Neural cell (in vitro differentiated cells): ENCODE measurements at regions not wholly inside any gene's neighbourhood (a gene's known extent, or its start where the extent isn't known, plus 50 kb on each side); places are given as distances from the start of the nearest gene placed in this dataset.

ENCODE experiments used
- POLR2AphosphoS5 ChIP-seq: IDR thresholded peaks from 2 replicates; pipeline ENCODE4 v1.6.1; 2012
- RAD21 ChIP-seq: fragments of 450-650 bp; conservative IDR thresholded peaks from 2 replicates; pipeline ENCODE4 v1.6.1; 2014; ENCODE audit warnings: antibody characterized with exemption, mild to moderate bottlenecking, moderate library complexity
- TAF1 ChIP-seq: IDR thresholded peaks from 2 replicates; pipeline ENCODE4 v1.6.1; 2012; ENCODE audit warnings: low read depth
- TF ChIP-seq, protein P1 (sequence below): fragments of 450-650 bp; IDR thresholded peaks from 2 replicates; pipeline ENCODE4 v1.5.1; 2014; ENCODE audit warnings: antibody characterized with exemption, mild to moderate bottlenecking, moderate library complexity; ENCODE audit not compliant: poor library complexity, severe bottlenecking

DNA sequence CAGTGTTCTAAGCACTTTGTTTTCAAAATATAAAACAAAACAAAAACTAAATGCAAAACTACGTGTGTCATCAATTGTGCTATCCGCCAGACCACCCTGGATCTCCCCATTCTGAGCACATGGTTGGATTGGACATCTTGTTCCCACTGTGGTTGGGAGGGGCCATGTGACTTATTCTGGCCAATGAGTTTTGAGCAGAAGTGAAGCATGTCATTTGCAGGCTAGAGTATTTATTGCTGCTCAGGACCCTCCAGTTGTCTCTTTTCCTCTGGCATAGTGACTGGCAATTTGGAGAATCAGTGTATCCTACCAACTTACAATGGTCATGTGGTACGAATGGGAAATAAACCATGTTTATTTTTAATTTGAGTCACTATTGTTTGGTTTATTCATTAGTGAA is 70.2 kb upstream of the ST8SIA2 start:
- TF ChIP-seq, protein P1, sequence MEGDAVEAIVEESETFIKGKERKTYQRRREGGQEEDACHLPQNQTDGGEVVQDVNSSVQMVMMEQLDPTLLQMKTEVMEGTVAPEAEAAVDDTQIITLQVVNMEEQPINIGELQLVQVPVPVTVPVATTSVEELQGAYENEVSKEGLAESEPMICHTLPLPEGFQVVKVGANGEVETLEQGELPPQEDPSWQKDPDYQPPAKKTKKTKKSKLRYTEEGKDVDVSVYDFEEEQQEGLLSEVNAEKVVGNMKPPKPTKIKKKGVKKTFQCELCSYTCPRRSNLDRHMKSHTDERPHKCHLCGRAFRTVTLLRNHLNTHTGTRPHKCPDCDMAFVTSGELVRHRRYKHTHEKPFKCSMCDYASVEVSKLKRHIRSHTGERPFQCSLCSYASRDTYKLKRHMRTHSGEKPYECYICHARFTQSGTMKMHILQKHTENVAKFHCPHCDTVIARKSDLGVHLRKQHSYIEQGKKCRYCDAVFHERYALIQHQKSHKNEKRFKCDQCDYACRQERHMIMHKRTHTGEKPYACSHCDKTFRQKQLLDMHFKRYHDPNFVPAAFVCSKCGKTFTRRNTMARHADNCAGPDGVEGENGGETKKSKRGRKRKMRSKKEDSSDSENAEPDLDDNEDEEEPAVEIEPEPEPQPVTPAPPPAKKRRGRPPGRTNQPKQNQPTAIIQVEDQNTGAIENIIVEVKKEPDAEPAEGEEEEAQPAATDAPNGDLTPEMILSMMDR: no peak
- TF ChIP-seq TAF1 (no peak), POLR2AphosphoS5 (no peak), RAD21 (no peak)
